PC-9 (cell line): ENCODE measurements at regions not wholly inside any gene's neighbourhood (a gene's known extent, or its start where the extent isn't known, plus 50 kb on each side); places are given as distances from the start of the nearest gene placed in this dataset.

ENCODE experiments used
- CTCF ChIP-seq: fragments of 200-600 bp; sonication (generic); conservative IDR thresholded peaks from 2 replicates; pipeline ENCODE4 v1.6.1; 2017; ENCODE audit warnings: mixed run types, antibody characterized with exemption, mild to moderate bottlenecking, moderate library complexity
- EZH2 ChIP-seq: fragments of 200-600 bp; sonication (generic); IDR thresholded peaks from 2 replicates; pipeline ENCODE4 v1.8.0; 2017; ENCODE audit warnings: antibody characterized with exemption, low read depth

GRCh38 chr22:27295605-27296004 is 506.0 kb downstream of the MN1 start:
- no peak for TF ChIP-seq CTCF
- TF ChIP-seq EZH2: no peak
